Lower leg skin (tissue), 4 donors: ENCODE measurements at regions not wholly inside any gene's neighbourhood (a gene's known extent, or its start where the extent isn't known, plus 50 kb on each side); places are given as distances from the start of the nearest gene placed in this dataset.
A peak's percentile ranks its signal among the peaks of the same experiment; 100 is the strongest.

Source experiments
- DNase-seq, 2 donors: peaks; one replicate each; pipeline ENCODE4 v3.0.0-alpha.2; 2019; ENCODE audit warnings: low spot score in 2 of 2
- H3K4me3 ChIP-seq: fragments of 200-600 bp; sonication (generic); 2 replicates; pipeline ENCODE4 v1.5.1; 2017; ENCODE audit warnings: mild to moderate bottlenecking, low read depth; ENCODE audit not compliant: poor library complexity, severe bottlenecking
- CTCF ChIP-seq, 3 donors: fragments of 450-650 bp; IDR thresholded peaks; one replicate each; pipeline ENCODE4 v1.5.1; 2016; ENCODE audit warnings: antibody characterized with exemption in 3 of 3, mild to moderate bottlenecking in 3 of 3, moderate library complexity in 2 of 3
- POLR2A ChIP-seq, 2 donors: fragments of 450-650 bp; IDR thresholded peaks; one replicate each; pipeline ENCODE4 v1.6.1; 2016 to 2017; ENCODE audit warnings: antibody characterized with exemption in 2 of 2, mild to moderate bottlenecking in 1 of 2, moderate library complexity in 1 of 2
- WGBS, 2 donors: methylation state at CpG; one replicate each; pipeline ENCODE4 v1.1.5; 2018; 5-methylcytosine and 5-hydroxymethylcytosine counted together
- intact Hi-C: fragments of 100-400 bp; cut with DNase I; formaldehyde crosslinking; loops from one replicate; pipeline ENCODE4 v1.15.0; 2023; ENCODE audit warnings: low total_unique reads

GRCh38 chr19:56993851-56994250 is 125.9 kb upstream of the USP29 start:
- no peak overlapping the region for H3K4me3 ChIP-seq
- no peak for DNase-seq
- TF ChIP-seq CTCF (IDR thresholded peaks at IDR 0.05) (no peak), POLR2A (IDR thresholded peaks at IDR 0.05) (no peak)
- intact Hi-C loops = no loop called here
- WGBS, 2 donors = 82% methylated on average over 8 of the region's 8 CpGs

GRCh38 chr19:56994251-56995017 is 125.4 kb upstream of the USP29 start:
- WGBS, 2 donors = 84 to 88% methylated on average over 23 of the region's 23 CpGs
- intact Hi-C loops = no loop called here
- no peak for DNase-seq
- H3K4me3 ChIP-seq = no peak overlapping the region
- TF ChIP-seq CTCF (IDR thresholded peaks at IDR 0.05) = no peak

- intact Hi-C loops = no loop called here
- H3K4me3 ChIP-seq = no peak overlapping the region
- no peak for DNase-seq
- 69 to 71% methylated on average over 9 of the region's 9 CpGs for WGBS, 2 donors
- TF ChIP-seq CTCF (IDR thresholded peaks at IDR 0.05) (no peak), POLR2A (IDR thresholded peaks at IDR 0.05) (no peak)
Measured at GRCh38 chr19:56995303-56995702, 124.5 kb upstream of the USP29 start.

GRCh38 chr19:57002195-57002601 is 117.6 kb upstream of the USP29 start:
- intact Hi-C loops = no loop called here
- 85 to 89% methylated on average over 19 of the region's 19 CpGs for WGBS, 2 donors
- H3K4me3 ChIP-seq = no peak overlapping the region
- TF ChIP-seq POLR2A (IDR thresholded peaks at IDR 0.05) = no peak
- TF ChIP-seq CTCF (IDR thresholded peaks at IDR 0.05) = no peak
- DNase-seq = no peak

- WGBS, 2 donors = 83 to 86% methylated on average over 15 of the region's 15 CpGs
- no peak for DNase-seq
- intact Hi-C loops = no loop called here
- no peak overlapping the region for H3K4me3 ChIP-seq
- no peak for TF ChIP-seq CTCF (IDR thresholded peaks at IDR 0.05)
Measured at GRCh38 chr19:57002710-57003109, 117.1 kb upstream of the USP29 start.

- 90 to 93% methylated on average over 13 of the region's 13 CpGs for WGBS, 2 donors
- peak in 1 of 2 donors; percentile 60 for DNase-seq
- TF ChIP-seq POLR2A (IDR thresholded peaks at IDR 0.05) = no peak
- no peak for TF ChIP-seq CTCF (IDR thresholded peaks at IDR 0.05)
- H3K4me3 ChIP-seq = no peak overlapping the region
- intact Hi-C loops = no loop called here
Measured at GRCh38 chr19:57004418-57004817, 115.4 kb upstream of the USP29 start.
